Liver (tissue), 8 donors: ENCODE measurements at regions not wholly inside any gene's neighbourhood (a gene's known extent, or its start where the extent isn't known, plus 50 kb on each side); places are given as distances from the start of the nearest gene placed in this dataset.

ENCODE experiments used
- DNase-seq: peaks from one replicate; pipeline ENCODE4 v3.0.0-alpha.2; 2017; ENCODE audit warnings: low spot score
- H3K27ac ChIP-seq, 2 donors: one replicate each; pipeline ENCODE4 v1.7.0; 2013; ENCODE audit warnings: inconsistent platforms in 2 of 2, low read length in 2 of 2, control low read depth in 1 of 2, low read depth in 1 of 2, mild to moderate bottlenecking in 1 of 2
- H3K27me3 ChIP-seq, 4 donors: one replicate each; pipeline versions ENCODE4 v1.6.1 to v1.7.0; 2013; ENCODE audit warnings: low read length in 3 of 4, inconsistent platforms in 1 of 4, mild to moderate bottlenecking in 1 of 4, moderate library complexity in 1 of 4; ENCODE audit not compliant: control insufficient read depth in 4 of 4, insufficient read depth in 4 of 4
- H3K36me3 ChIP-seq, 4 donors: one replicate each; pipeline versions ENCODE4 v1.6.1 to v1.7.0; 2013; ENCODE audit warnings: low read length in 3 of 4, mild to moderate bottlenecking in 3 of 4, low read depth in 1 of 4, moderate library complexity in 1 of 4; ENCODE audit not compliant: control insufficient read depth in 4 of 4, insufficient read depth in 3 of 4
- H3K4me1 ChIP-seq, 4 donors: one replicate each; pipeline versions ENCODE4 v1.6.1 to v1.7.0; 2013; ENCODE audit warnings: low read length in 3 of 4, mild to moderate bottlenecking in 3 of 4, moderate library complexity in 1 of 4; ENCODE audit not compliant: control insufficient read depth in 4 of 4, insufficient read depth in 4 of 4
- H3K4me3 ChIP-seq, 3 donors: one replicate each; pipeline versions ENCODE4 v1.6.1 to v1.7.0; 2013; ENCODE audit warnings: low read length in 3 of 3, control low read depth in 1 of 3, low read depth in 1 of 3, mild to moderate bottlenecking in 1 of 3
- H3K9ac ChIP-seq, 2 donors: one replicate each; pipeline ENCODE4 v1.7.0; 2013; ENCODE audit warnings: low read length in 2 of 2, mild to moderate bottlenecking in 2 of 2, moderate library complexity in 2 of 2, control low read depth in 1 of 2, low read depth in 1 of 2
- H3K9me3 ChIP-seq, 4 donors: one replicate each; pipeline versions ENCODE4 v1.6.1 to v1.7.0; 2013; ENCODE audit warnings: low read length in 3 of 4; ENCODE audit not compliant: control insufficient read depth in 4 of 4
- EGR1 ChIP-seq, 2 donors: IDR thresholded peaks; 2 replicates each; pipeline ENCODE4 v1.6.1; 2016 to 2018; ENCODE audit warnings: antibody characterized with exemption in 2 of 2, low read depth in 2 of 2
- GABPA ChIP-seq, 2 donors: IDR thresholded peaks in 1 of 2; conservative IDR thresholded peaks in 1 of 2; 2 replicates each; pipeline ENCODE4 v1.6.1; 2016; ENCODE audit warnings: antibody characterized with exemption in 2 of 2, mild to moderate bottlenecking in 1 of 2, moderate library complexity in 1 of 2
- HNF4G ChIP-seq: IDR thresholded peaks from 2 replicates; pipeline ENCODE4 v1.6.1; 2016; ENCODE audit warnings: antibody characterized with exemption
- JUND ChIP-seq, 2 donors: IDR thresholded peaks; 2 replicates each; pipeline ENCODE4 v1.6.1; 2016; ENCODE audit warnings: antibody characterized with exemption in 2 of 2
- NR2F2 ChIP-seq: IDR thresholded peaks from 2 replicates; pipeline ENCODE4 v1.6.1; 2016; ENCODE audit warnings: antibody characterized with exemption
- RAD21 ChIP-seq, 2 donors: IDR thresholded peaks; 2 replicates each; pipeline ENCODE4 v1.6.1; 2016; ENCODE audit warnings: antibody characterized with exemption in 2 of 2, mild to moderate bottlenecking in 2 of 2
- RXRA ChIP-seq, 2 donors: IDR thresholded peaks; 2 replicates each; pipeline ENCODE4 v1.6.1; 2017 to 2018; ENCODE audit warnings: antibody characterized with exemption in 2 of 2, mild to moderate bottlenecking in 1 of 2
- SP1 ChIP-seq: IDR thresholded peaks from 2 replicates; pipeline ENCODE4 v1.6.1; 2018; ENCODE audit warnings: antibody characterized with exemption, mild to moderate bottlenecking
- YY1 ChIP-seq: IDR thresholded peaks from 2 replicates; pipeline ENCODE4 v1.6.1; 2016; ENCODE audit warnings: antibody characterized with exemption, mild to moderate bottlenecking
- WGBS: extraction: QIAGEN DNeasy Blood & Tissue Kit; methylation state at CpG from one replicate; pipeline ENCODE4 v1.1.7; 2013; 5-methylcytosine and 5-hydroxymethylcytosine counted together
- TF ChIP-seq, protein P1 (sequence below): fragments of 150-350 bp; IDR thresholded peaks from 2 replicates; pipeline ENCODE4 v1.5.1; 2017; ENCODE audit warnings: improper control_type of control experiment, low read depth, low read length; ENCODE audit not compliant: missing input control
- TF ChIP-seq, protein P2 (sequence below): IDR thresholded peaks from 2 replicates; pipeline ENCODE4 v1.6.1; 2016; ENCODE audit warnings: antibody characterized with exemption, mild to moderate bottlenecking
- donor health status: healthy.
- donor health status: healthy.
- donor health status: healthy.
- donor health status: healthy.
- donor health status: healthy.

DNA sequence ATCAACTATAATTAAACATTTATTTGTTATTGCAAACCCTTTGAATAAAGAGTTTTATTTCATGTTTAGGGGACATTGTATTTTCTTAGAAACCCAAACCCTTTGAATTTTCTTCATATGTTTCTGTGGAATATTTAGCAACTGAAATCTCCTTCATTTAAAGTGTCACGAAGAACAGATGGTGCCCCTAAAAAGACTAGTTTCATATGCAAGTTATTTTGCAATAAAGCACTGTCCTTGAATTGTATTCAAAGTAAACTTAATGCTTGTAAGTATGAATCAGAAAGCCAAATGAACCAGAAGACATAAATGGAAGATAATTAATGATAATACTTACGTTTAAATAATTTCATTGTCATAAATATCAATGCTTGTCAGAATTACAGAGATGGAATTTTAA lies 151.9 kb upstream of the CWC22 start:
- no peaks in the 10 kb centered on the region for H3K9me3 ChIP-seq
- H3K9ac ChIP-seq, result no peak overlapping the region
- H3K36me3 ChIP-seq, result no peaks in the 10 kb centered on the region
- H3K27ac ChIP-seq, result no peak overlapping the region
- TF ChIP-seq, protein P1, sequence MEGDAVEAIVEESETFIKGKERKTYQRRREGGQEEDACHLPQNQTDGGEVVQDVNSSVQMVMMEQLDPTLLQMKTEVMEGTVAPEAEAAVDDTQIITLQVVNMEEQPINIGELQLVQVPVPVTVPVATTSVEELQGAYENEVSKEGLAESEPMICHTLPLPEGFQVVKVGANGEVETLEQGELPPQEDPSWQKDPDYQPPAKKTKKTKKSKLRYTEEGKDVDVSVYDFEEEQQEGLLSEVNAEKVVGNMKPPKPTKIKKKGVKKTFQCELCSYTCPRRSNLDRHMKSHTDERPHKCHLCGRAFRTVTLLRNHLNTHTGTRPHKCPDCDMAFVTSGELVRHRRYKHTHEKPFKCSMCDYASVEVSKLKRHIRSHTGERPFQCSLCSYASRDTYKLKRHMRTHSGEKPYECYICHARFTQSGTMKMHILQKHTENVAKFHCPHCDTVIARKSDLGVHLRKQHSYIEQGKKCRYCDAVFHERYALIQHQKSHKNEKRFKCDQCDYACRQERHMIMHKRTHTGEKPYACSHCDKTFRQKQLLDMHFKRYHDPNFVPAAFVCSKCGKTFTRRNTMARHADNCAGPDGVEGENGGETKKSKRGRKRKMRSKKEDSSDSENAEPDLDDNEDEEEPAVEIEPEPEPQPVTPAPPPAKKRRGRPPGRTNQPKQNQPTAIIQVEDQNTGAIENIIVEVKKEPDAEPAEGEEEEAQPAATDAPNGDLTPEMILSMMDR, result no peak
- TF ChIP-seq RXRA (IDR thresholded peaks at IDR 0.05), result no peak
- H3K27me3 ChIP-seq, result no peaks in the 10 kb centered on the region
- DNase-seq, result no peak
- 85% methylated on average over 2 of the region's 2 CpGs for WGBS
- no peaks in the 10 kb centered on the region for H3K4me1 ChIP-seq
- no peak overlapping the region for H3K4me3 ChIP-seq

DNA sequence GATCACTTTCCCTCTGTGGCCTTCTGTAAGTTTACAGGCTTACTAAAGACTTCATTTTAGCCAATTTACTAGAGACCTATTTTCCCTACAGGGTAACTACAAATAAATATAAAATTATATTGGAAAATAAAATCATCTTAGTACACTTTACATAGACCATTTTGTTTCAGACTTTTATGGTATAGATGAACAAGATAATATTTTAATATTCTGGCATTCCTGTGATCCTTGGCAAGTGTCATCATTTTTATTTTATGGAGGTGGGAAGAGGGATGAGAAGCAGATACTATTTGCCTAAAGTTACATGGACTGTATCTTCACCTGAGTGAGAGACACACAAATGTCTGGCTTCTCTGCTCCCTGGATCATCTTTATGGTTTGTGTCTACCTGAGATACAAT lies 149.6 kb upstream of the CWC22 start:
- Histone ChIP-seq H3K36me3 (no peaks in the 10 kb centered on the region), H3K27ac (no peak overlapping the region), H3K9ac (no peak overlapping the region), H3K27me3 (no peaks in the 10 kb centered on the region), H3K4me1 (no peaks in the 10 kb centered on the region), H3K9me3 (no peaks in the 10 kb centered on the region), H3K4me3 (no peak overlapping the region)
- no peak for TF ChIP-seq RAD21 (IDR thresholded peaks at IDR 0.05)
- TF ChIP-seq, protein P1, result no peak
- TF ChIP-seq GABPA (IDR thresholded peaks at IDR 0.05 in 1 of 2, conservative IDR thresholded peaks at IDR 0.05 in 1 of 2), result no peak
- TF ChIP-seq, protein P2, sequence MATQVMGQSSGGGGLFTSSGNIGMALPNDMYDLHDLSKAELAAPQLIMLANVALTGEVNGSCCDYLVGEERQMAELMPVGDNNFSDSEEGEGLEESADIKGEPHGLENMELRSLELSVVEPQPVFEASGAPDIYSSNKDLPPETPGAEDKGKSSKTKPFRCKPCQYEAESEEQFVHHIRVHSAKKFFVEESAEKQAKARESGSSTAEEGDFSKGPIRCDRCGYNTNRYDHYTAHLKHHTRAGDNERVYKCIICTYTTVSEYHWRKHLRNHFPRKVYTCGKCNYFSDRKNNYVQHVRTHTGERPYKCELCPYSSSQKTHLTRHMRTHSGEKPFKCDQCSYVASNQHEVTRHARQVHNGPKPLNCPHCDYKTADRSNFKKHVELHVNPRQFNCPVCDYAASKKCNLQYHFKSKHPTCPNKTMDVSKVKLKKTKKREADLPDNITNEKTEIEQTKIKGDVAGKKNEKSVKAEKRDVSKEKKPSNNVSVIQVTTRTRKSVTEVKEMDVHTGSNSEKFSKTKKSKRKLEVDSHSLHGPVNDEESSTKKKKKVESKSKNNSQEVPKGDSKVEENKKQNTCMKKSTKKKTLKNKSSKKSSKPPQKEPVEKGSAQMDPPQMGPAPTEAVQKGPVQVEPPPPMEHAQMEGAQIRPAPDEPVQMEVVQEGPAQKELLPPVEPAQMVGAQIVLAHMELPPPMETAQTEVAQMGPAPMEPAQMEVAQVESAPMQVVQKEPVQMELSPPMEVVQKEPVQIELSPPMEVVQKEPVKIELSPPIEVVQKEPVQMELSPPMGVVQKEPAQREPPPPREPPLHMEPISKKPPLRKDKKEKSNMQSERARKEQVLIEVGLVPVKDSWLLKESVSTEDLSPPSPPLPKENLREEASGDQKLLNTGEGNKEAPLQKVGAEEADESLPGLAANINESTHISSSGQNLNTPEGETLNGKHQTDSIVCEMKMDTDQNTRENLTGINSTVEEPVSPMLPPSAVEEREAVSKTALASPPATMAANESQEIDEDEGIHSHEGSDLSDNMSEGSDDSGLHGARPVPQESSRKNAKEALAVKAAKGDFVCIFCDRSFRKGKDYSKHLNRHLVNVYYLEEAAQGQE, result no peak
- no peak for TF ChIP-seq HNF4G
- no peak for TF ChIP-seq EGR1 (IDR thresholded peaks at IDR 0.05; ENCODE audit: low read depth in 2 of 2)
- TF ChIP-seq JUND (IDR thresholded peaks at IDR 0.05), result no peak
- no peak for TF ChIP-seq RXRA (IDR thresholded peaks at IDR 0.05)
- TF ChIP-seq YY1, result no peak
- TF ChIP-seq SP1, result no peak
- TF ChIP-seq NR2F2, result no peak
- DNase-seq, result no peak
